DMS114 treated with DMSO at 0.1 percent for 48 hours (cell line): ENCODE measurements at regions not wholly inside any gene's neighbourhood (a gene's known extent, or its start where the extent isn't known, plus 50 kb on each side); places are given as distances from the start of the nearest gene placed in this dataset.
"Not testable (repeated sequence)": the region's sequence is repeated elsewhere in the genome, so short reads cannot be mapped to it uniquely, and the experiment has no call there.

Source experiments
- DNase-seq: peaks from one replicate; lab custom pipeline; 2025; ENCODE audit not compliant: unreplicated experiment; lab: John Stamatoyannopoulos, UW

DNA sequence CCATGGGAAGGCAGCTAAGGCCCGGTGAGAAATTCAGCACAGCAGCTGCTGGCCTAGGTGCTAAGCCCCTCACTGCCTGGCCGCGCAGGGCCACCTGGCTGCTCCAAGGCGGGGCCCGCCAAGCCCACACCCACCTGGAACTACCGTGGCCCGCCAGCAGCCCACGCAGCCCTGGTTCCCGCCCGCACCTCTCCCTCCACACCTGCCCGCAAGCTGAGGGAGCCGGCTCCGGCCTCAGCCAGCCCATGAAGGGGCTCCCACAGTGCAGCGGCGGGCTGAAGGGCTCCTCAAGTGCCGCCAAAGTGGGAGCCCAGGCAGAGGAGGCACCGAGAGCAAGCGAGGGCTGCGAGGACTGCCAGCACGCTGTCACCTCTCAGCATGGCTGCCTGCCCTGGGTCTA lies 146.9 kb upstream of the APOOL start:
- not testable (repeated sequence) for DNase-seq

DNA sequence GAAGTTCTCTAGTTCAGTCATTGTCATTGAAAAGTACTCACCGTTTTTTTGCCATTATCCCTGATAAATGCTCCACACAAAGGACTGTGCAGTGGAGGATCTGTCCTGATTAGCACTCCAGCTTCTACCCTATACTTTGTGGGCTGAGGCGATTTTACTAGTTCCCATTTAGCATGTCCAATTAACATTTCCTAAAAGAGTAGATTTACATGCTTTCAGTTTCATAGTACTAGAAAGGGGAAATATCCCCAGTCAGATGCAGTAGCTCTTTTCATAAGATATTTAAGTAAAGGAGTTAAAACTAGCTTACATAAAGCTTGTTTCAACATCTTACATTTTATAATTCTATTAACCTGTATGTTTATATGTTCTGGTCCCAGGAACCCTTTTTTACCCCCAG lies 144.9 kb upstream of the APOOL start:
- DNase-seq, result not testable (repeated sequence)

DNA sequence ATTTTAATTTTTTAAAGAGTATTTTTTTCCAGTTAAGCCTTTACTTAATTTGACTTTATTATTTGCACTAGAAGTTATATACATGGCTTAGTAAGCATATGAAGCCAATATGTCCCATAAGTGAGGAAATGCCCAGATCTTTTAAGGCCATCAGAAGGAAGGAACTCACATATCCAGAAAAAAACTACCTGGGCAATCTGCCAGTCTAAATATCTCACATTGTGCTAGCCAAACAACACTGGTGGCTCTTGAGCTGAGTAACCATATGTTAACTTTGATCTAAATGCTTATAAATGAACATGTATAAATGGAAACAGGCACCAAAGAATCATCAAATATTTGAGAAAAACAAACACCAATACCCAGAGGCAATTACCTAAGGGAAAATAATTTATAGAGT lies 138.6 kb upstream of the APOOL start:
- DNase-seq, result no peak

DNA sequence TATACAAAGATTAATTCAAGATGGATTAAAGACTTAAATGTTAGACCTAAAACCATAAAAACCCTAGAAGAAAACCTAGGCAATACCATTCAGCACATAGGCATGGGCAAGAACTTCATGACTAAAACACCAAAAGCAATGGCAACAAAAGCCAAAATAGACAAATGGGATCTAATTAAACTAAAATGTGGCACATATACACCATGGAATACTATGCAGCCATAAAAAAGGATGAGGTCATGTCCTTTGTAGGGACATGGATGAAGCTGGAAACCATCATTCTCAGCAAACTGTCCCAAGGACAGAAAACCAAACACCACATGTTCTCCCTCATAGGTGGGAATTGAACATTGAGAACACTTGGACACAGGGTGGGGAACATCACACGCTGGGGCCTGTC lies 133.4 kb upstream of the APOOL start:
- DNase-seq, result not testable (repeated sequence)

DNA sequence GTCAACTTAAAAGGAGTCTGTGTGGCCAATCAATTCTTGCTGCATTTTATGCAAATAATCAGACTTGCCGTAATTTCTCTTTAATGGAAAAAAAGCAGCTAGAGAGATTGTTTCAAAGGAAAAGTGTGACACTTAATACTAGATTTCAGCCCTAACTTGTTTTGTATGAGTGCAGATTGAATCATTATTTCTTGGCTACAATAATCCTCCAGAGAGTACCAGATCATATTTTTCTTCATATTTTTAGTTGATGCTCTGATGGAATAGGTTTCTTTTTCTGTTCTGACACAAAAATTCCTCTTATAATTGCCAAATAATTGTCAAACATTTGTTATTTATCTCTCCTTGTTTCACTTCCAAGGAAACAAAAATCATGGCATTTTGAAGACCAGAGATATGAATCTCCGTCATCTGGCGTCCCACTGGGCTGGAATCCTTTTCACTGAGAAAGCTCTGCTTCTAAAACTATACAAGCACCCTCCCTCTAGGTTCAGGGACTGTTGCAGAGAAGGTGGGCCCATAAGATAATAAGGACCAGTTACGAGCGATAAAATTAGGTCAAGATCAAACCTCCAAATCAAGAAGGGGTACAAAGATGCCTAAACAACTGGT lies 131.4 kb upstream of the APOOL start:
- DNase-seq, result not testable (repeated sequence)

DNA sequence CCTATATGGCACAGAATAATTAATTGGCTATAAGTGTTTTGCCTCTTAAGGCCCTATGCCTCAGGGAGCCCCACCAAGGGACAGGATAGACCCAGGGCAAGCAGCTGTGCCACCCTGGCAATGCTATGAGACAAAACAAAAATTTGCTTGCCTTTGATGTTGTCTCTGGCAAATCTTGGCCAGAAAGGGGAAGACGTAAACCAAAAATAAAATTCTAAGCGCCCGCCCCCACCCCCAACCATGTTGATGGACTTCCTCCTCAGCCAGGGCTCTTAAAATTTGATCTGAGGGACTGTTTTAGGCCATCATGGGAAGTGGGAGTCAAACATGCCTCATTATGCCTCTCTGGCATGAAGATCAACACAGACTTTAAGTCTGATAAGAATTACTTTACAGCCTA lies 130.5 kb upstream of the APOOL start:
- DNase-seq, result no peak

DNA sequence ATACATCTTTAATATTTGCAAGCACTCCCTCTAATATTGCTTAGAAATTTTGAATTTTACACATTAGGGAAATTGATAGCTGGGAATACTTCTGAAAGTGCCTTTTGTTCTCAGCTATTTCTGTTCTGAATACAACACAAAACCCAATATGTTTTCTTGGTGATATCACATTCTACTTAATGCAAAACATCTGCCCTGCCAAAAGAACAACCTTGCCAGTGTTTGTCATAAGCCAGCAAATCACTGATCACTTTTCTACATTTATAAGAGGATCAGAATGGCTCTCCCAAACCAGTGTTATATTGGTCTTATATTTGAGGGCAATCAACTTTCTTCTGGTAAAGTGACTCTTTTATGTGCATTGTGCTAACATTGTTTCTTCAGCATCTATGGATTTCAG lies 126.8 kb upstream of the APOOL start:
- no peak for DNase-seq

DNA sequence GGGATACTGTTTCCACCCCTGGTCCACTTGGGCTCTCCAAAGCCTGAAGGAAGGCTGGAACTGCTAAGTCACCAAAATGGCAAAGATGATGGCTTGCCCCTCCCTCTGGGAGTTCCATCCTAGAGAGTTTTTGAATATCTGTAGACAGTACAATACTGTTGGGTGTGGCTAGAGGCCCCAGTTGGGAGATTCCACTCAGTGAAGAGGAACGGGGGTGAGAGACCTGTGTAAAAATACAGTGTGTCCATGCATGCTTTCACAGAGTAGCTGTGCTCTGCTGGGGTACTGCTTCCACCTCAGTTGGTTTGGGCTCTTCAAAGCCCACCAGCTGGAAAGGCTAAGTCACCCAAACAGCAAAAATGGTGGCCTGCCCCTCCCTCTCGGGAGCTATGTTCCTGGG lies 109.8 kb upstream of the APOOL start:
- no peak for DNase-seq

DNA sequence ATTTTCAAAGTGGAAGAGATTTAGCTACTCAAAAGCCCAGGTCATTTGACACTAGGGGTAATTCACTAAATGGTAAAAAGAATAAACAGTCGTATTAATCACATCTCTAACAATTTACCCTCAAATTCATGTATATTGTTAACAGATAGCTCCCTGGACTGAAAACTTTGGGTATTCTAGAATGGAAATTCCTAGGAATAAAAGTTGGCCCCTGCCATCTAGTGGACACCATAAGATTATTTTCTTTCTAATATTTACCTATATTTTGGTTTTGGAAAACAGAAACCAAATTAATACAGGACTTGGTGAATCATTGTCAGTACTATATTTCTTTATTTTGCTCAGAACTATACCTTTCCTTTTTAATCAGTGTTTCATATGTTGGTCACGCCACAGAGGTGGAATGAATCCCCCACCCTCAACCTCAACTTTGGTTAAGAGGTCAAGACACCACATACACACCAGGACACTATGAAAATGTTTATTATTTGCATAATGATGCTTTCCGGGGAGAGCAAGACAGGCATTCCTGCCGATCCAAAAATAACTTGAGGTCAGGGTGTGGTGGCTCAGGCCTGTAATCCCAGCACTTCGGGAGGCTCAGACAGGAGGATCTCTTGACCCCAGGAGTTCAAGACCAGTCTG lies 96.2 kb upstream of the APOOL start:
- peak; percentile 18 for DNase-seq

DNA sequence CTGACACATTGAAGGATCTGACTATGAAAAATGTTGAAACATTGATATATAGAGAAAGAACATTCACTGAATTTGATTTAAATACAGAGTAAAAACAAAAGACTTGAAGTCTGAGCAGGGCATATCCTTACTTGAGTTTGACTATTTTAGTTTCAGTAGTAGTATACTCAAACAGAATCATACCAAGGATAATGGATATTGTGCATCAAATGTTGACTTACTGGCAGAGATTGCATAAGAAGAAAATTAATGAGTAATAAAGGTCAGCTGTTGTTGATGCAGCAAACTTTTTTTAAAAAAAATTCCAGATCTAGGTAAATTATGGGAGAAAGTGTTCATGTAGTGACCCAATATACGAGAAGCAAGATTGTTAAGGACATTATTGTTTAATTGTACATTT lies 94.5 kb upstream of the APOOL start:
- DNase-seq, result no peak

DNA sequence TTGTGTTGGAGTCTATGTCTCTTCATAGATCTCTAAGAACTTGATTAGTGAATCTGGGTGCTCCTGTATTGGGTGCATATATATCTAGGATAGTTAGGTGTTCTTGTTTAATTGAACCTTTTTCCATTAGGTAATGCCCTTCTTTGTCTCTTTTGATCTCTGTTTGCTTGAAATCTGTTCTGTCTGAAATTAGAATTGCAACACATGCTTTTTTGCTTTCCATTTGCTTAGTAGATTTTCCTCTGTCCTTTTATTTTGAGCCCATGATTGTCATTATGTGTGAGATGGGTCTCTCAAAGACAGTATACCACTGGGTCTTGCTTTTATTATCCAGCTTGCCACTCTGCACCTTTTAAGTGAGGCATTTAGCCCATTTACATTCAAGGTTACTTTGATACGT lies 79.1 kb upstream of the APOOL start:
- DNase-seq, result no peak

DNA sequence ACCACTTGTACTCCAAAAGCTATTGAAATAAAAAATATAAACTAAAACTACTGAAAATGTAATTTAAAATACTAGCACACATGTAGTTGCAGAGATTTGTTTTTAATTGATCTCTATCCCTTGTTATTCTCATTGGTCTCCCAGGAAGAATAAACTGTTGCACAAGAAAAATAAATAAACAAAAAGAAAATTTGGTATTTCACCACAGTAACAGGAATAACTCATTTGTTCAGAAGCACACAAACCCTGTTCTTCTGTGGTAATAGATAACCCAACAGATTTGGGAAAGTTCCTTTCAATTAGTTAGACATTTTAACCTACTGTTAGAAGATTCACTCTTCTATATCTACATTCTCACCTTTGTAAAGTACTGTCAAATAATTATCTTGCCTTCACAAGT lies 70.9 kb upstream of the APOOL start:
- DNase-seq, result no peak

DNA sequence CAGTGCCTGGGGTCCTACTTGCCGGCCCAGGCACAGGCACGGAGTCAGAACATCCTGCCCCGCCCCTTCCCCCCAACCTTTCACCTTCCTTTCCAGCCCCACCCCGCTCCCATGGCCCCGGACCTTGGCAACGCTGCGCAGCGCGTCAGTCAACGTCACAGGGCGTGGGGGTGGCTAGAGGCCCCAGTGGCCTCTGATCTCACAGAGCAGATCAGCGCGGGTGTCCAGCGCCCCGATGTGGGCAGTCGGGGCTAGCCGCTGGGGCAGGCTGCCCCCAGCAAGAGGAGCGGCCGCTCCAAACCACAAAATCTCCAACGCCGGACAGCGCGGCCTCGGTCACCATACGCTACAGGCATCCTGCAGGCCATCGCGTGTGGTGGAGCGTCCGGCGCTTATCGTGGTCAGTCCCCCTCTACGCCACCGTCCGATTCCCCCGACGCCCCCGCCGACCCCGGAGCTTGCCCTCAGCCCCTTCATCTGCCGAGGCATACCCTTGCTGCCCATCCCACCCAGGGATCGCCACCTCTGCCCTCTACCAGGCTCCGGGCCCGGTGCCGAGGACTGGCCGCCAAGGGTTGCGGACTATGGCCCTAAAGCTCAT lies 69.6 kb upstream of the APOOL start:
- no peak for DNase-seq
